ENCODE measurements at regions not wholly inside any gene's neighbourhood (a gene's known extent, or its start where the extent isn't known, plus 50 kb on each side); places are given as distances from the start of the nearest gene placed in this dataset.
A peak's percentile ranks its signal among the peaks of the same experiment; 100 is the strongest.
"Not testable (repeated sequence)": the region's sequence is repeated elsewhere in the genome, so short reads cannot be mapped to it uniquely, and the experiment has no call there.

GRCh38 chr3:110895054-110895453 is 176.6 kb upstream of the NECTIN3 start:
- DNase-seq (ENCODE audit: low spot score): no peak

- DNase-seq (ENCODE audit: low spot score): no peak
Measured at GRCh38 chr3:110897046-110897445, 174.6 kb upstream of the NECTIN3 start.

GRCh38 chr3:110900576-110900975 is 171.0 kb upstream of the NECTIN3 start:
- peak; percentile 36 for DNase-seq (ENCODE audit: low spot score)

- no peak for DNase-seq (ENCODE audit: low spot score)
Measured at GRCh38 chr3:110901536-110901935, 170.1 kb upstream of the NECTIN3 start.

- DNase-seq (ENCODE audit: low spot score): no peak
Measured at GRCh38 chr3:110902453-110903085, 169.0 kb upstream of the NECTIN3 start.

GRCh38 chr3:110903771-110904519 is 167.7 kb upstream of the NECTIN3 start:
- no peak for DNase-seq (ENCODE audit: low spot score)

- no peak for DNase-seq (ENCODE audit: low spot score)
Measured at GRCh38 chr3:110904520-110904890, 167.1 kb upstream of the NECTIN3 start.

DNA sequence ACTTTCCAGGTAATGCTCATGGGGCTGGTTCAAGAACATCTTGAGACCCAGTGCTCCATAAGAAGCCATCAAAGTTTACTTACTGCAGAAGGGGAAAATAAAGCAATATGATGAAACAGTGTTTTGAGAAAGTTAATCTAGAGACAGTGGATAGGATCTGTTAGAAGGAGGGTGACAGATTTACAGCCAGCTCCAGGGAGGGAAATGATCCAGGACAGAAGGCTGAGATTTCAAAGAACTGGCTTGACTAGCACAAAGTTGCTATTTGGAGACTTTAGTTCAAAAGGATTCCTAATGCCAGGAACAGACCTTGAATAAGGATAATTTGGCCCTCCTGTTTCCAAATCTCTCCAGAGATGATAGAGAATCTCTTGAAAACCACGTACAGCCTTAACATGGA is 166.5 kb upstream of the NECTIN3 start:
- DNase-seq (ENCODE audit: low spot score): no peak

GRCh38 chr3:110909839-110910238 is 161.8 kb upstream of the NECTIN3 start:
- DNase-seq (ENCODE audit: low spot score): no peak

DNA sequence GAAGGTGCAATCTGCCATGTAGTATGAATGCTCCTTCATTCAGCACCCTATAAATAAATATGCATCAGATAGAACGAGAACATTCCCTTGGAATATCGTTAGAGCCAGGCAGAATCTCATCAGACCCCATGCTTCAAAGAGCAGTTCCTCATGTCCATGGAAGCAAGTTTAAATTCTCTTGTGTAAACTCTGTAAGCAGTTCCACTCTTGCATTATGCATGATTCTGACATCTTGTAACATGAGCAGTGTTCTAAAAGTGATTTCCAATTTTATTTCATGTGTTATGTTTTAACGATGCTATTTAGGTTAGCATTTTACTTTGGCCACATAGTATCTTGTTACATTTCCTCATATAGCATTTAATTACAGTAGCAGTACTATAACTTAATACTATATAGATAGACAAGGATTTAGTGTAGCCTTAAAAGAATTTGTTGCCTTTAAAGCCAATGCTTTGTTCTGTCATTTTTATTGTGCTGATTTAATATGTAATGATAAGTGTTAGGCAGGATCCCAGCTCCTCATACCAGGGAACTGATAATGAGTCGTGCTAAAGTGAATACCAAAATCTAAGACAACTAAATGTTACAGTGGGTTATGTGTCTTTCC is 161.2 kb upstream of the NECTIN3 start:
- no peak for DNase-seq (ENCODE audit: low spot score)

DNA sequence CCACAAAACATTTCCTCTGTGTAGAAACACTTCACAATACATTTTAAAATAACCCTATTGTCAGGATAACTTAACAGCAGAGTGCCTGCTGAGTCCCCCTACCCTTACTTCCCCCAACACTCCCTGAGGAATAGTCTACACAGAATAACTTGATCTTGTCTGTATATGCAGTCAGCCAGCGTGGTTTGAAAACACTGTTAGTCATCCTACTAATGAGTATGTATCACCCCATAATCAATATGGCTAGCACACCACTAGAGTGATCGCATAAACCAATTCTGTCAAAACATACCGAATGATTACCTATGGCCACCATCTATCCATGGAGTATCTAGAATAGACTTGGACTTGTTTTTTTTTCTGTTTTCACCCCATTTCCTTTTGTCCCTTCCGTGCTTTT is 152.7 kb upstream of the NECTIN3 start:
- DNase-seq (ENCODE audit: low spot score): no peak

GRCh38 chr3:110925798-110926197 is 145.8 kb upstream of the NECTIN3 start:
- DNase-seq (ENCODE audit: low spot score): no peak

GRCh38 chr3:110928016-110928662 is 143.5 kb upstream of the NECTIN3 start:
- no peak for DNase-seq (ENCODE audit: low spot score)

DNA sequence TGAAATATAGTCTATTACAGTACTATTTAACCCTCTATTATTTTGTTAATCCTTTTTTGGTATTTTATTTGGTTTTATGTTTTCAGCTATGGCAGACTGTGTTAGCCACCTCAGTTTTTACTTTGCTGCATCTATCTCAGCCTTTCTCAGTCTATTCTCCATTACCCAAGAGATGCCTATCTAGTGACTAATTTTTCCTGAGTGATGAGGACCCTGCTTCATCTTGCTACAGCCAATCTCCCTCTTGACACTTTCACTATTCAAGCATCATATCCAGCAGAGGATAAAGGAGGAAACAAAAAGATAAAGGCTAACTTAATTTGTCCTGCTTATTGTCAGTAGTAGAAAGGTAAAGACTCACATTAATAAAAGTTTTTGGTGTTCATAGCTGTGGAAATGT is 141.8 kb upstream of the NECTIN3 start:
- DNase-seq (ENCODE audit: low spot score): no peak

DNA sequence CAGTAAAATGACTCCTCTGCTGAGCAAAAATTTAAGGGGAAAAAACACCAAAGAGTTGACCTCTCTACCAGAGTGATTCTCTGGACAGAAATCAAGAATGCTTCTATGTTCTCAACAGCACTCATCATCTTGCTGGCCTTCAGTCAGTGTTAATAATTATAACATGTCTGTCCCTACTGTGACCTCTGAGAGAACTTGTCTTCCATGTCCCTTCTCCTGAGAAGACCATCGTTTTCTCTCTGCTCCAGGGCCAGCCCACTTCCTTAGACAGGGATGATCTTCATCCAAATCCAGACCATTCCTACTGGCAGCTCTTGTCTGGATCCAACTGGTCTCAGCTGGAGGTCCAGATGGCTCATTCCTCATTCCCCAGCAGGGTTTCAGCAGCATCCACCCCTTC is 139.0 kb upstream of the NECTIN3 start:
- peak; percentile 24 for DNase-seq (ENCODE audit: low spot score)

- DNase-seq (ENCODE audit: low spot score): no peak
Measured at GRCh38 chr3:110933821-110934426, 137.7 kb upstream of the NECTIN3 start.

DNA sequence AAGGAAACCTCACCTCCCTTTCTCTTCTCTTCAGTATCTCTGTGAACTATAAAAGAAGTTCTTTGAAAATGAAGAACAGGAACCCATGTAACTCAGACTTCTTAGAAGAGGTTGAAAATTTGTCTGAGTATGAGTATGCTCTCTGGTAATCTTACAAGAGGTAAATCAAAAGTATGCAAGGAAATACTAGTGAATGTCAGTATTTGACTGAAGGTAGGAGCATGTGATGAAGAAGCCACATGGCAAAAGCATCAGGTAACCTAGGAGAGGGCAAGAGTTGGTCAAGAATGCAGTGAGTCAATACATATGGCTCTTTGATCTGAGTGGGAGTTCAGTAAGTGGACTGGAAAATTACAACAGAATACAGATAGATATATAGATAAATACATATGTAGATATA is 133.0 kb upstream of the NECTIN3 start:
- DNase-seq (ENCODE audit: low spot score): no peak

GRCh38 chr3:110940055-110940454 is 131.6 kb upstream of the NECTIN3 start:
- no peak for DNase-seq (ENCODE audit: low spot score)

GRCh38 chr3:110944782-110945181 is 126.8 kb upstream of the NECTIN3 start:
- no peak for DNase-seq (ENCODE audit: low spot score)

DNA sequence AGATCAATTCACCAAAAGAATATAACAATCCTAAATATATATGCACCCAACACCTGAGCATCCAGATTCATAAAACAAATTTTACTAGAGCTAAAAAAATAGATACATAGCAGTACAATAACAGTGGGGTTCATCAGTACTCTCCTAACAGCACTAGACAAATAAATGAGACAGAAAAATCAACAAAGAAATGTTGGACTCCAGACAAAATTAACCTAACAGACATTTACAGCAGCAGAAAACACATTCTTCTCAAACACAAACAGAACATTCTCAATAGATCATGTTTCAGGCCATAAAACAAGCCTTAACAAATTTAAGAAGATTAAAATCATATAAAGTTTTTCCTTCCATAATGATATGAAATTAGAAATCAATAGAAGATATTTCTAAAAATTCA is 124.8 kb upstream of the NECTIN3 start:
- DNase-seq (ENCODE audit: low spot score): no peak

GRCh38 chr3:110949194-110949593 is 122.4 kb upstream of the NECTIN3 start:
- not testable (repeated sequence) for DNase-seq (ENCODE audit: low spot score)

DNA sequence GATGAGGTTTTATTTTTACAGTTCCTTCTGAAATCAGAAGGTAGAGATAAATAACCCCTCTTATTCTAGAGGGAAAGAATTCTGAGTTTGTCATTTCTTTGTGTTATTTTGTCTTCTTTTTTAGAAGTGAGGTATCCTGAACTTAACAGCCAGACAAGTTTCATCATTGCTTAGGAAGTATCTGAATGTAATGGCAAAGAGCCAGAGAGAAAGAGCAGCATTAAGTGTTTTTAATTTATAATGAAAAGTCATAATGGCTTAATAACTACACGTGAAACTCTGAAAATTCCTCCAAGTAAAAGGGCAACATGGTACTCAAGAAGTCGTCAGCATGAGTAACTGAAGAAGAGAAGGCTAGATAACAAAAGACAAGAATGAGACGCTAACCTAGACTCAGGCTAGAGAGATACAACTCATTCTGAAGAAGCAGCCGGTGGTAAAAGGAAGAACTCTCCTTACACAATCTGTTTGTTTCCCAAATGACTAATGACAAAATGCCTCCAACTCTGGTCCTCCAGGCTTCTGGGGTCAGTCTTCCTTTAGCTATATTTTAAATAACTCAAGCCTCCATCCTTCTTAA is 116.2 kb upstream of the NECTIN3 start:
- peak; percentile 29 for DNase-seq (ENCODE audit: low spot score)
